Neuronal stem cell (in vitro differentiated cells): ENCODE measurements at regions not wholly inside any gene's neighbourhood (a gene's known extent, or its start where the extent isn't known, plus 50 kb on each side); places are given as distances from the start of the nearest gene placed in this dataset.

Source experiments
- DNase-seq: peaks from one replicate; pipeline ENCODE4 v3.0.0-alpha.2; 2013; ENCODE audit warnings: low spot score
- H2AFZ ChIP-seq: one replicate; pipeline ENCODE4 v1.6.1; 2013; ENCODE audit warnings: mild to moderate bottlenecking, low read length, inconsistent platforms
- H2AK5ac ChIP-seq: 2 replicates; pipeline ENCODE4 v1.6.1; 2013; ENCODE audit warnings: low read depth, mild to moderate bottlenecking, inconsistent platforms, low read length, moderate library complexity, mixed read lengths
- H2BK120ac ChIP-seq: 2 replicates; pipeline ENCODE4 v1.6.1; 2013; ENCODE audit warnings: low read depth, mild to moderate bottlenecking, inconsistent platforms, low read length, moderate library complexity, mixed read lengths
- H2BK12ac ChIP-seq: one replicate; pipeline ENCODE4 v1.6.1; 2013; ENCODE audit warnings: low read length, inconsistent platforms
- H2BK15ac ChIP-seq: 2 replicates; pipeline ENCODE4 v1.6.1; 2013; ENCODE audit warnings: mild to moderate bottlenecking, low read length, inconsistent platforms, mixed read lengths
- H2BK5ac ChIP-seq: one replicate; pipeline ENCODE4 v1.6.1; 2013; ENCODE audit warnings: inconsistent platforms, mild to moderate bottlenecking, low read length, moderate library complexity
- H3K14ac ChIP-seq: one replicate; pipeline ENCODE4 v1.6.1; 2013; ENCODE audit warnings: low read length, inconsistent platforms
- H3K18ac ChIP-seq: 2 replicates; pipeline ENCODE4 v1.6.1; 2013; ENCODE audit warnings: low read length, inconsistent platforms
- H3K23ac ChIP-seq: 2 replicates; pipeline ENCODE4 v1.6.1; 2013; ENCODE audit warnings: low read depth, mild to moderate bottlenecking, mixed read lengths, low read length, inconsistent platforms; ENCODE audit not compliant: poor library complexity
- H3K27ac ChIP-seq: replicated peaks from 3 replicates; pipeline ENCODE4 v1.5.1; 2013; ENCODE audit warnings: low read length, inconsistent platforms
- H3K27me3 ChIP-seq, 3 experiments: 2 replicates each; pipeline ENCODE4 v1.6.1; 2013; ENCODE audit warnings: low read length in 3 of 3, mild to moderate bottlenecking in 2 of 3, inconsistent platforms in 1 of 3, low read depth in 1 of 3, mixed read lengths in 1 of 3, moderate library complexity in 1 of 3; ENCODE audit not compliant: control insufficient read depth in 3 of 3, insufficient read depth in 3 of 3
- H3K36me3 ChIP-seq, 2 donors: replicated peaks in 1 of 2; 2 replicates each; pipeline ENCODE4 v1.6.1; 2013; ENCODE audit warnings: low read length in 2 of 2; ENCODE audit not compliant: control insufficient read depth in 2 of 2, insufficient read depth in 2 of 2
- H3K4ac ChIP-seq: 2 replicates; pipeline ENCODE4 v1.6.1; 2013; ENCODE audit warnings: inconsistent platforms, mild to moderate bottlenecking, low read length, moderate library complexity
- H3K4me1 ChIP-seq, 2 donors: 1 replicate in 1 of 2; 2 replicates in 1 of 2; pipeline ENCODE4 v1.6.1; 2013; ENCODE audit warnings: low read length in 2 of 2, low read depth in 1 of 2; ENCODE audit not compliant: control insufficient read depth in 2 of 2, insufficient read depth in 1 of 2
- H3K4me2 ChIP-seq: one replicate; pipeline ENCODE4 v1.6.1; 2013; ENCODE audit warnings: mild to moderate bottlenecking, low read length, inconsistent platforms; ENCODE audit not compliant: insufficient read depth, poor library complexity, severe bottlenecking
- H3K4me3 ChIP-seq, 2 donors: 2 replicates each; pipeline ENCODE4 v1.5.1; 2013; ENCODE audit warnings: low read length in 2 of 2, mild to moderate bottlenecking in 2 of 2, inconsistent platforms in 1 of 2, moderate library complexity in 1 of 2
- H3K79me1 ChIP-seq: one replicate; pipeline ENCODE4 v1.6.1; 2013; ENCODE audit warnings: low read depth, mild to moderate bottlenecking, inconsistent platforms, low read length, moderate library complexity
- H3K9ac ChIP-seq: one replicate; pipeline ENCODE4 v1.6.1; 2013; ENCODE audit warnings: mild to moderate bottlenecking, low read depth, low read length, inconsistent platforms; ENCODE audit not compliant: poor library complexity
- H3K9me3 ChIP-seq, 2 donors: replicated peaks in 1 of 2; 2 replicates each; pipeline versions ENCODE3 to v1.6.1; 2013; ENCODE audit warnings: low read length in 2 of 2, mild to moderate bottlenecking in 2 of 2, inconsistent platforms in 1 of 2, low read depth in 1 of 2, mixed read lengths in 1 of 2, moderate library complexity in 1 of 2; ENCODE audit not compliant: control insufficient read depth in 2 of 2, insufficient read depth in 1 of 2
- H4K8ac ChIP-seq: one replicate; pipeline ENCODE4 v1.6.1; 2013; ENCODE audit warnings: low read depth, mild to moderate bottlenecking, inconsistent platforms, low read length, moderate library complexity
- H4K91ac ChIP-seq: one replicate; pipeline ENCODE4 v1.6.1; 2013; ENCODE audit warnings: low read length, low read depth, mild to moderate bottlenecking, inconsistent platforms; ENCODE audit not compliant: poor library complexity
- WGBS, 2 donors: extraction: QIAGEN DNeasy Blood & Tissue Kit; methylation state at CpG; one replicate each; pipeline ENCODE4 v1.1.7; 2013; ENCODE audit warnings: missing lambda C conversion rate in 2 of 2, mixed read lengths in 1 of 2; ENCODE audit not compliant: insufficient read length in 2 of 2, insufficient replicate concordance in 1 of 2; ENCODE audit errors: extremely low coverage in 2 of 2; 5-methylcytosine and 5-hydroxymethylcytosine counted together

DNA sequence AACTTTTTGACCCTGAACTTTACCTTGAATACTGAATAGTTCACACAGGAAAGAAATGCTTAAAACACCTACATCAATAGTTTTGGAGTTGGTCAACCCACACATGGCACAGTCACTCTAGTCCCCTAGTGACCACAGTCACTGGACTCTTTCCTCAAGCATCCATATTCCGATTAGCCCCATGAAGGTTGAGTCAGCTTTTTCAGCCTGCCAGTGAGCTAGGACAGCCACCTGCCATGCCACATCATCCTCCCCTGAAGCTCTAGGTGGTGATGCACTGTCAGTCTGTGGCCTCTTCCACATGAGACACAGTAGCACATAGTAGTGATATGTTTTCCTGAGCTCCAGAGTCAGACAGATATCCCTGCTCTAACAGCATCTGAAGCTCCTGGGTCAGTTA is 537.2 kb downstream of the XPNPEP1 start:
- no peak overlapping the region for H3K4me2 ChIP-seq
- no peak overlapping the region for H3K14ac ChIP-seq
- H3K9ac ChIP-seq, result no peak overlapping the region
- H2AK5ac ChIP-seq, result no peak overlapping the region
- H4K91ac ChIP-seq, result no peak overlapping the region
- H4K8ac ChIP-seq, result no peak overlapping the region
- peaks cover 0 to 6% of the 10 kb centered on the region in 2 donors for H3K4me1 ChIP-seq
- H3K79me1 ChIP-seq, result no peaks in the 10 kb centered on the region
- no peaks in the 10 kb centered on the region for H3K27me3 ChIP-seq
- no peak overlapping the region for H2AFZ ChIP-seq
- H3K36me3 ChIP-seq, result no peaks in the 10 kb centered on the region
- H3K4me3 ChIP-seq, result no peak overlapping the region
- H2BK12ac ChIP-seq, result no peak overlapping the region
- no peak overlapping the region for H3K18ac ChIP-seq
- no peaks in the 10 kb centered on the region for H3K9me3 ChIP-seq
- no peak for DNase-seq
- WGBS, 2 donors, result no CpG with 5 or more reads among the region's 1 CpG
- no peak overlapping the region for H3K4ac ChIP-seq
- H2BK5ac ChIP-seq, result no peak overlapping the region
- no peak overlapping the region for H3K27ac ChIP-seq
- H2BK15ac ChIP-seq, result no peak overlapping the region
- H3K23ac ChIP-seq, result no peak overlapping the region
- no peak overlapping the region for H2BK120ac ChIP-seq

DNA sequence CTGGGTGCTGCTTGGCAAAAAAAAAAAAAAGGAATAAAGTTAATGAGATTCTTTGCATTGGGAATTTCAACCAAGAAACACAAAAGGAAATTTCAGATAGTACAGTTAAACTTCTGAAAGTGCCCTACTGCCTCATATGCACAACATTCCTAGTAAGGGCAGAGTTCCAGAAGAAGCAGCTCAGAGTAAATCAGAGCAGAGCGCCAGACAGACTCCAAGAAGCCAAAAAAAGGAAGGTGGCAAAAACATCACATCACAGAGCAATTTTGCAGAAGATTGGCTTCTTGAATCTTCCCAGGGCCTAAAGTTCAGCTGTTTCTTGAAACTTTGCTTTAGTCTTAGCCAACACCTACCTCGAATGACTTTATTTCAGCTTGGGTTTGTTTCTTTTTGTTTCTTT is 544.1 kb downstream of the XPNPEP1 start:
- Histone ChIP-seq H2BK15ac (no peak overlapping the region), H3K23ac (no peak overlapping the region), H3K18ac (no peak overlapping the region), H2BK5ac (no peak overlapping the region), H3K9me3 (no peaks in the 10 kb centered on the region), H3K14ac (no peak overlapping the region), H2AFZ (no peak overlapping the region), H3K4me2 (no peak overlapping the region), H2AK5ac (no peak overlapping the region), H3K79me1 (no peaks in the 10 kb centered on the region), H3K4me1 (no peaks in the 10 kb centered on the region), H3K4ac (no peak overlapping the region), H3K27ac (no peak overlapping the region), H3K4me3 (no peak overlapping the region), H3K36me3 (no peaks in the 10 kb centered on the region), H2BK120ac (no peak overlapping the region), H2BK12ac (no peak overlapping the region), H4K91ac (no peak overlapping the region), H3K9ac (no peak overlapping the region), H4K8ac (no peak overlapping the region), H3K27me3 (no peaks in the 10 kb centered on the region)
- no CpG with 5 or more reads among the region's 2 CpGs for WGBS, 2 donors
- DNase-seq, result no peak

GRCh38 chr10:109374215-109374614 is 549.1 kb downstream of the XPNPEP1 start:
- Histone ChIP-seq H3K4me2 (no peak overlapping the region), H3K4ac (no peak overlapping the region), H4K91ac (no peak overlapping the region), H3K23ac (no peak overlapping the region), H2BK120ac (no peak overlapping the region), H2BK5ac (no peak overlapping the region), H3K79me1 (no peaks in the 10 kb centered on the region), H3K27ac (no peak overlapping the region), H3K36me3 (no peaks in the 10 kb centered on the region), H3K4me1 (no peaks in the 10 kb centered on the region), H3K9ac (no peak overlapping the region), H3K4me3 (no peak overlapping the region), H4K8ac (no peak overlapping the region), H3K18ac (no peak overlapping the region), H3K27me3 (no peaks in the 10 kb centered on the region), H2AK5ac (no peak overlapping the region), H2AFZ (no peak overlapping the region), H3K14ac (no peak overlapping the region), H2BK15ac (no peak overlapping the region), H2BK12ac (no peak overlapping the region), H3K9me3 (no peaks in the 10 kb centered on the region)
- WGBS, 2 donors, result no CpG with 5 or more reads among the region's 1 CpG
- no peak for DNase-seq

DNA sequence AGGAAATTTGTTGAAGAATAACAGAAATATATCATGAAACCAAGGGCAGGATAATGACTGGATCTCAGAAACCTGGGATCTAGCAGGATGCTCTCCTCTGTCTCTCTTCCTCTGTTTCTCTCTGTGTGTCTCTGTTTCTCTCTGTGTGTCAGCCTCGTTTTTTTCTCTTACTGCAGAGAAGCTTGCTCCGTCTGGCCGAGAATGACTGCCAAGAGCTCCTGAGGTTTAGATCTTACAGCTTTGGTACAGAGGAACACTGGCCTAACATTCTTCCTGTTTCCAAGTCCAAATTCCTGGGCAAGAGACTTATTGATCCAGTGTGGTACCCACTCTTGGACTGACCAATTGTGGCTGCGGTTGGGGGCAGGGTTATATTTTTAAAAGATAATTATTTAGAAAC is 564.0 kb downstream of the XPNPEP1 start:
- H3K9ac ChIP-seq, result no peak overlapping the region
- no peak overlapping the region for H2AFZ ChIP-seq
- no peak overlapping the region for H3K4ac ChIP-seq
- H3K27me3 ChIP-seq, result no peaks in the 10 kb centered on the region
- H2BK15ac ChIP-seq, result no peak overlapping the region
- no peak overlapping the region for H3K4me2 ChIP-seq
- H3K79me1 ChIP-seq, result no peaks in the 10 kb centered on the region
- WGBS, 2 donors, result no CpG with 5 or more reads among the region's 4 CpGs
- H4K8ac ChIP-seq, result no peak overlapping the region
- H3K36me3 ChIP-seq, result no peaks in the 10 kb centered on the region
- peaks cover 0 to 5% of the 10 kb centered on the region in 2 donors for H3K4me1 ChIP-seq
- no peak for DNase-seq
- no peak overlapping the region for H3K18ac ChIP-seq
- H2BK12ac ChIP-seq, result no peak overlapping the region
- no peak overlapping the region for H3K4me3 ChIP-seq
- H3K27ac ChIP-seq, result no peak overlapping the region
- no peak overlapping the region for H3K14ac ChIP-seq
- H2BK120ac ChIP-seq, result no peak overlapping the region
- H2BK5ac ChIP-seq, result no peak overlapping the region
- H3K9me3 ChIP-seq, result no peaks in the 10 kb centered on the region
- H3K23ac ChIP-seq, result no peak overlapping the region
- no peak overlapping the region for H4K91ac ChIP-seq
- H2AK5ac ChIP-seq, result no peak overlapping the region
